ENCODE measurements at regions not wholly inside any gene's neighbourhood (a gene's known extent, or its start where the extent isn't known, plus 50 kb on each side); places are given as distances from the start of the nearest gene placed in this dataset.

DNA sequence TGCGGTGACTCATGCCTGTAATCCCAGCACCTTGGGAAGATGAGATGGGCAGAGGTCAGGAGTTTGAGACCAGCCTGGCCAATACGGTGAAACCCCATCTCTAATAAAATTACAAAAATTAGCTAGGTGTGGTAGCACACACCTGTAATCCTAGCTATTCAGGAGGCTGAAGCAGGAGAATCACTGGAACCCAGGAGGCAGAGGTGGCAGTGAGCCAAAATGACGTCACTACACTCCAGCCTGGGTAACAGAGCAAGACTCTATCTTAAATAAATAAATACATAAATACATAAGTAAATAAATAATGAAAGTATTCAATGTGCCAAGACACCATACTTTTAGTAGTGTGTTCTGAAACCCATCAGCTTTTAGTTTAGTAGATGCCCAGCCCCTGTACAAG is 308.1 kb upstream of the FLRT2 start:
- DNase-seq (ENCODE audit: low read depth in 4 of 4, low spot score in 3 of 4), result no peak

DNA sequence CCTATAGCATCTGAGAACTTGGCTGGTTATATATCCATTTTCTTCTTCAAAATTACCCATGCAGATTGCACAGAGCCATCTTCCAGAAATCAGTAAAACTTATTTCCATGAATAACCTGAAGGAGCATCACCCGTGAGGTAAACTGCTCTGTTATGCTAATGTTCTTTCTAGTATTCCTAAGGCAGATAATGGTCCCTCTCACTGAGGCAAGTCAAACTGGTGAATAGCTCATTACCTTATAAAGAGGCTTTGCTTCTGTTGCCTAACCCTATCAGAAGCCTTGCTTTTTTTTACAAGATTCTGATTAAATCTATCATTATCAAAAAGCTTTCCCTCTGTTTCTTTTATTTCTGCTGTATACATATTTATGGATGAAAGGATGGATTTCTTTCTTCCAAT is 307.6 kb upstream of the FLRT2 start:
- no peak for DNase-seq (ENCODE audit: low read depth in 4 of 4, low spot score in 3 of 4)

DNA sequence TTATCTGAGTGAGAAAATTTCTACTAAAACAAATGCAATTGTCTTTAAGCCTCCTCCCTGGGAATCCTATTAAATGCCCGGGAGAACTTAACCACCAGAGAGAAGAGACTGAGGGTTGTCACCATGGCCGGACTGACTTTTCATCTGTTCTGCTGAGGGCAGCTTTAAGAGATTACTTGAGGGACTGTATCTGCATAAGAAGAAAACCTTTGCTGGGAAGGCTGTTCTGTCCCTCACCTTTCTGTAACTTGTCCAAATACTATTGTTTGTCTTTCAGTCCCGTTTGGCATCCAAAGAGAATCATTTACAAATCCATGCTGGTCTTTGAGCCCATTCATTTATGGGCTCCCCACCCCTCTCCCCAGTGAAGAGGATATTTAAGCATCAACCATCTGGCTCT is 306.3 kb upstream of the FLRT2 start:
- DNase-seq (ENCODE audit: low read depth in 4 of 4, low spot score in 3 of 4), result no peak

DNA sequence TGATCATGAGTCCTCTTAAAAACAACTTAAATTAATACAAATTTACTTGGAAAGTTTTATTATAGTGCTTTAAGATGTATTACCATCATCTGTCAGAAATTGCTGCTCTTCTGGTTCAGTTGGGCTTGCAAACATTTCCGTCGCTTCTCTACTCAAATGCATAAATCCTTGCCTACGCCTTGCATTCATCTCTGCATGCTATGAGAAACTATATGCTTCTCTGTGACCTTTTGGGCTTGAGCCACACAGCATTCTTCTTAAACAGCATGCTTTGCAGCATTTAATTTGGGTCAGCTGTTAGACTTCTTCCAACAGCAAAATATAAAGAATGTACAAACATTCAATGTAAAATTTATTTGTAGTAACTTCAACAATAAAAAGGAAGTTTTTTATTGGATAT is 305.7 kb upstream of the FLRT2 start:
- no peak for DNase-seq (ENCODE audit: low read depth in 4 of 4, low spot score in 3 of 4)

DNA sequence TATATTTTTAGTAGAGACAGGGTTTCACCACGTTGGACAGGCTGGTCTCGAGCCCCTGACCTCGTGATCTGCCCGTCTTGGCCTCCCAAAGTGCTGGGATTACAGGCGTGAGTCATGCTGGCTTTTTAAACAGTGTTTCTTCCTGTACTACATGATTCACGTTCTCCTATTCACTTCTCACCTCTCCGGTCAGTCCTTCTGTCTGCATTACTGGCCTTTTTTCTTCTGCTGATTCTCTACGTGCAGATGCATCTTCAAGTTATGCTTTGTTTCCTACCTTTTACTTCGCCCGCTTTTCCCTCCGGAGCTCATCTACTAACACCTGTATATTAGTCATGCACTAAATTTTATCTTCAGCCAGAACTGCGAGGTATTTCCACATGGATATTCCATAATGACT is 296.2 kb upstream of the FLRT2 start:
- no peak for DNase-seq (ENCODE audit: low read depth in 4 of 4, low spot score in 3 of 4)

DNA sequence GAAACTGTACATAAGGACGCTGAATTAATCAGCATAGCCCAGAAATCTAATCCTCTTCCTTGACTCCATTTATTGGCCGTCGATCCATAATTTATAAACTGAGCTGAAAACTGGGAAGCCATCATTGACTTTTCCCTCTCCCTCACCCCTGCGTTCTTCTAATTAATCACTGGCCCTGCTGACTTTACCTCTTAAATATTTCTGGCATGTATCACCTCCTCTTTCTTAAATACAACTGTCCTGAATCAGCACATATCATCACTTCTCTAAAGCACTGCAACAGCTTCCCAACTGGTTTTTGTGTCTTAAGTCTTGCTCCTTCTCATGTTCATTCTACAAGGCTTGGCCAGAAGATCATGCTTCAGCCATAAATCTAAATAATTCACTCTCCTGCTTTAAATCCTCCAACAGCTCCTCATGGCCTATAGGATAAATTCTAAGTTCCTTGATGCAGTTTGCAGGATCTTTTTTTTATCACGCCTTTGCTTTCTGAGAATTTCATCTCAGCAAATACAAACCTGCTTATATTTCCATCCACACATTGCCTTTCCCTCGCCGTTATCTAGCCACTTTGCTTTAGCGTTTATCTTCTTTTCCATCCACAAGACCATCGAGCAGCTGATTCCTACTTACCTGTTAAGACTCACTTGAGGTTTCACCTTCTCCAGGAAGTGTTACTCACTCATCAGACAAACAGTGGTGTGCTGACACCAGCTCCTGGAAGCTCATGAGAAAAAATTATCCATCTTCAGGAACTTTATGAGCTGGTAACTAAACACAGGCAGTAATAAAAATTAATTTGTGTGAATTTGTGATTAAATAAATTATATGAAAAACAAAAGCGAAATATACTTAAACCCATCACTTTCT is 295.6 kb upstream of the FLRT2 start:
- no peak for DNase-seq (ENCODE audit: low read depth in 4 of 4, low spot score in 3 of 4)

DNA sequence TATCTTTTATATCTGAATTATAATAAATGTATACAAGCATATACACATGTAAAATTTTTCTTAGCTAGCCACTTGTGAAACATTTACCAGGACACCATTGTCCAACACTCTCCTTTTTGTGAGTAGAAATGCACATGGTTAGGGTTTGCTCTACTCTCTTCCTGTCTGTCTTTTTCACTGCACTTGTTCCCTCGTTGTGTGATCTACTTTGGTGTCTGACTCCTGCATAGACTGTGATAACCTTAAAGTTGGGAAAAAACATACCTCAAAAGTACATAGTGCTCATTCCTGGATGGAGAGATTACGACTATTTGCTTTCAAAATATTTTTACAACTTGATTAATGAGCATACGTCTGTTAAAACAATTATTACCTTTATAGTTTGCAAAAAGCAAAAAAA is 294.1 kb upstream of the FLRT2 start:
- DNase-seq (ENCODE audit: low read depth in 4 of 4, low spot score in 3 of 4), result no peak

DNA sequence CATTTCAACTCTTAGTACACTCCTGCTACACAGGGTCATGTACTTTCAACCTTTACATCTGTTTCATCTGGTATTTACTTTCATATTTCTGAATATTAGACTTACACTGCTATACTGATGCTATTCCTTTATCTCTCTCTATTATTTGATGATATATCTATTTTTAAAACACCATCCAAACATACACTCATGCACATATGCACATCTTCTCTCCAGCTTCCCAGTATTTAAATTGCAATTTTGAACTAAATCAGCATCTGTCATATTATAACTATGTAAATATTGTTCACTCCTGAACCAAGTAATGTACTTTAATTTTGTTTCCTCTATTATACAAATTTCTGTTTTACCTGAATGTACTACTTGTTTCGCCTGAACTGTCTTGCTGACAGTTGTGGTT is 293.6 kb upstream of the FLRT2 start:
- no peak for DNase-seq (ENCODE audit: low read depth in 4 of 4, low spot score in 3 of 4)

DNA sequence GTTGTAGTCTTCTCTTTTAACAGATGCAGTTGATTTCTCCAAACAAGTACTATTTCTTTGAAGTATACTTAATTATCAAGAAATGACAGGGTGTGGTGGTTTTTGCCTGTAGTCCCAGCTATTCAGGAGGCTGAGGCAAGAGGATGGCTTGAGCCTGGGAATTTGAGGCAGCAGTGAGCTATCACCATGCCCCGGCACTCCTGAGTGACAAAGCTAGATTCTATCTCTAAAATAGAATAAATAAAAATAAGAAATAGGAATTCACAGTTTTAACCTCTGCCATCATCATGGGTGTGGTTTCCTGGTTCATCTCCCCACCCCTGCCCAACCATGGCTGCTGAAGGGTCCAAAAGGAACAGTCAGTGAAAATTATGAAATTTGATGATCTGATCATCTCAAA is 290.2 kb upstream of the FLRT2 start:
- DNase-seq (ENCODE audit: low read depth in 4 of 4, low spot score in 3 of 4), result no peak

DNA sequence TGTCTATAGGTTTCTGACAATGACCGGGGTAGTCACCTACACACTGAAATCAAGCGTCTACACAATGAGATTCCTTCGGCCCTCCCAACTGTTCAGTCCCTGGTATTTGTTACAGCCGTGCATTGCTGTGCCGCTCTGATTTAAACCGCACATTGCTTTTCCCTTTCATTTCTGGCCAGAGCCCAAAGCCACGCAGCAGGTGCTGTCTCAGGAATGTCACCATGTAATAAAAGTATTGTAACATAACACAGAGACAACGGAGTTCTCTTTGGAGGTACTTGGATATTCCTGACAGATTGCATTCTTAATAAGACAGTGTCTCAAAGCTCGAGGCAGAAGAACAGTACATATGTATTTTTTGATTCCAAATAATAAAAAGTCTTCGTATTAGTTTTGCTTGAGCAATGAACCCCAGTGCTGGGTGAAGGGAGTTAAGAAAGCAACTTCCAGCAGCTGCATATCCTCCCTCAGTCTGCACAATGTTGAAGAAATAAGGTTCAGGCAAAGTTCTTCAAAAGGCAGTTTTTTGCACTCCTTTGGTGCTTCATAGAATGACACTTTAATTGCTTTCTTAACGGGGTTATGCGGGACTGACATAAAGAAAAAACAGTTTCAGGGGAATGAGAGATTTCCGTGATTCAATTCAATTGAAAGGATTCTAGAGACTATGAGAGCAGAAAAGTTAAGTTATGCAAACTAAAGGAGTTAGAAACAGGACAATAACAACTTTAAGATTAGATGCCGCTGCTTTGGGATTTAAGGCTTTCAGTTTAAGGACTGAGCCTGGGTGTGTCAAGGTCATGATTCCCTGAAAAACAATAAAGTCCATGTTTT is 288.7 kb upstream of the FLRT2 start:
- DNase-seq (ENCODE audit: low read depth in 4 of 4, low spot score in 3 of 4), result no peak

DNA sequence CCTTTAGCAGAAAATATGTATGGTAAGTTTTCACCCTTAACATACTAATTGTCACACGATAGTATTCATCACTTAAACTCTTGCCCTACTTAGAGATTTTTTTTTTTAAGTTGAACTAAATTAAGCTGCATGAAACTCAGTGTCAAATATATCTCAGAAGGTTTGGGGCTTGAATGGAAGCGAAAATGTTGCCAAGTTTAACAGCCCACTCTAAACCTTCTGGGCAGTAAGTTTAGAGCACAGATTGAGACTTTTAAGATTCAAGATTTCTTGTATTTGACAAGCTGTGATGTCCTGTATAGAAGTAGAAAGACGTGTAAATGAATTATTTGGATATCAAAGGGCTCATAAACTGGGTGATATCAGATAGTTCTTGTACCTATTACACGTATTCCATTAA is 287.3 kb upstream of the FLRT2 start:
- no peak for DNase-seq (ENCODE audit: low read depth in 4 of 4, low spot score in 3 of 4)

DNA sequence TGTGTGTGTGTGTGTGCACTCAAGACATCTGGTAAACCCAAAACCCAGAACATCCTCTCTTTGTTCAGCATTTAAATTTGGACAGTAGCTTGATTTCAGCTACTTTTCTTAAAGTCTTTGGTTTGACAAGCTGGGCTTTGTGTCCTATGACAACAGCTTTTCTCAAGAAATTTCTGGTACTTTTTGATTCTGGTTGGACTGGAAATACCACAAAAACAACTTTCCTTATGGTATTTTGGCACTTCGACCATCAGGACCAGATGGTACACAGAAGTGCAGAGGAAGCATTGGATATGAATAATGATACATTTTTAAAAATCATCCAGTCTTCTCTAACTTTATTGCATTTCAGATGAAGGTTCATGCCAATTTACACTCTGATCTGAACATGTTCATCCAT is 286.6 kb upstream of the FLRT2 start:
- DNase-seq (ENCODE audit: low read depth in 4 of 4, low spot score in 3 of 4), result no peak

DNA sequence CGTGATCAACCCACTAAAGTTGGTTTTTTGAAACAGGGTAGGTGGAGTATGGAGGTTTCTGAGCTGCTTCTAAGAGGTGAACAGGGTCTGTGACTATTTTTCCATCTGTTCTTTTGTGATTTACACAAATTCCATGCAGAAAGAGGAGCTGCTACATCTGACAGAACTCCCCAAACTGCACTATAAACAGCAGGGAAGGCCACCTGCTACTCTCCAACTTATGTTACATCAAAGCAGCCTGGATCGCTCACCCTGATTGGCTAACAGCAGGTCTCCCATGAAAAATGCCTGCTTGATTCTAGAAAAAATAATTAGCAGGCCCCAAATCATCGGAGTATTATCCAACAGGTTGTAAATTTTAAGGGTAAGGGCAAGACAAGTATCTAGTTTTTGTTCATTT is 282.9 kb upstream of the FLRT2 start:
- DNase-seq (ENCODE audit: low read depth in 4 of 4, low spot score in 3 of 4), result no peak

DNA sequence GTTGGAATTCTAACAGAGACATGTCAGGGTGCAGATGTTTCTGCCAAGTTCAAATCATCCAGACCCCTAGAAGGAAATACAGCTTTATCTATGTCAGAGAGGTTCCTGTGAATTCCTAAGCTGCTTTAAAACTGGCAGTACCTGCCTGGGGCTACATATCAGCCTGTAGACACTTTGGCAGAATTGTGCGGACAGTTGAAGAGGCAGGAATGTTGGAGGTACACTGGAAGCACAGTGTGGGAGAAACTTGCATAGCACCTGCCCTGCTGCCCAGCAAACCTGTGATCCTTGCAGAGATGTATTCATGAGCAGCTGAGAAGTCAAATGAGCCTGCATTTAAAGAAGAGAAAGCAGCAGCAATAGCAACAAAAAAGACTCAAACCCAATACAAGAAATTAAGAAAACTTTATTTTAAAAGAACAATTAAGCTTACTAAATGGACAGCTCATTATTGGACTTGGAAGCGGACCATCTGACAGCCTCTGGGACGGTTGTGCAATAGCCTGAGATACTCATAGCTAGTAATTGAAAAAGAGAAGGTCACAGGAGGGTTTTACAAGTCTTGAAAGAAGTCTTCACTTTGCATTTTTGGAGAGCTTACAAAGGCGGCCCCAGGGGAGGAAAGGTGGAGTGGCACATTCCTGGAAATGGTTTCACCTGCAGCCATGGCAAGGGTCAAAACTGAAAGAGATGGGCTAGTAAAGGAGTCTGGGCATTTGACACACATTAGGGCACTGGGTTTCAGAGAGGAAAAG is 280.9 kb upstream of the FLRT2 start:
- DNase-seq (ENCODE audit: low read depth in 4 of 4, low spot score in 3 of 4), result no peak

DNA sequence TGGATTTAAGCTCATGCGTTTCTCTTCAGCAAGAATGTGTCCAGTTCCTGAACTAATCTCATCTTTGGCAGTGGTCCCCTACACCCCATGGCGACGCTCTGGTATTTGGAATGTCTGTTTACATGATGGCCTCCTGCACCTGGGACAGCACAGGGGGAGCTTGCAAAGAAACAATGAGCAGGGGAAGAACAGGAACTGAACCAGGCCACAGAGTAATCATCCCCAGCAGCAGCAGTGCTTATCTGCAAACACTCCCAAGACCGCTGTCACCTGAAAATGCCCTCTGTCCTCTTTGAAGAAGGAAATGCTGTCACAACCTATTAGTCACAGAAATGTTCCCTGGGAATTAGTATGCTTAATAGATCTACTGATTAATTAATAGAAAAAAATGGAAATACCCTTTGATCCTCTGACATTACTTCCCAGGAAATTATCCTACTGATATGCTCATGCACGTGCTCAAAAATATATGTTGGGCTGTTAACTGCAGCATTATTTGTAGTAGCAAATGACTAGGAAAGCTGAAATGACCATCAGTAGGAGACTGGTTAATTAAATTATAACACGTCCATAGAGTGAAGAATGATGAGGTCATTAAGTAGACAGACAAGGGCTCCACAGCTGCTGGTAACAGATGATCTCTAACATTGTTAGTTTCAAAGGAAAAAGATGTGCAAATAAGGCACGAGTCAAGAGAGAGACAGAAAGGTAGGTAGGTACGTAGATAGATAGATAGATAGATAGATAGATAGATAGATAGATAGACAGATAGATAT is 279.3 kb upstream of the FLRT2 start:
- DNase-seq (ENCODE audit: low read depth in 4 of 4, low spot score in 3 of 4), result no peak

DNA sequence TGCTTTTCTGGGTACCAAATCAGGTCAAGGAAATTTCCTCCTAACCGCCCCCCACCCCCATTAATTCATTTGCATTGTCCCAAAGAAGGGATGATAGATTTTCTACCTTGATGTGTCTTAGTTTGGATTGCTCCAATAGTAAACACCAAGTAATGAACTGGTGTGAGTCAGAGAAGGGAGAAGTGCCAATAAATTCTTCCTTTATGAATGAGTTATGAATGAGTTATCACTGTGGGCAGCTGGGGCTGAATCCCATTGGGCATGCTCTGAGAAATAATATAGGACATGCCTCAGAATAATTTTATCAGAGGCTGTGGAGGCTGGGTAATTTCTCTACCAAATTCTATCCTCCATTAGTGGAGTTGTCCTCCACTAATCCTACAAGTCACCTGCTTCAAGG is 277.9 kb upstream of the FLRT2 start:
- DNase-seq (ENCODE audit: low read depth in 4 of 4, low spot score in 3 of 4), result no peak

DNA sequence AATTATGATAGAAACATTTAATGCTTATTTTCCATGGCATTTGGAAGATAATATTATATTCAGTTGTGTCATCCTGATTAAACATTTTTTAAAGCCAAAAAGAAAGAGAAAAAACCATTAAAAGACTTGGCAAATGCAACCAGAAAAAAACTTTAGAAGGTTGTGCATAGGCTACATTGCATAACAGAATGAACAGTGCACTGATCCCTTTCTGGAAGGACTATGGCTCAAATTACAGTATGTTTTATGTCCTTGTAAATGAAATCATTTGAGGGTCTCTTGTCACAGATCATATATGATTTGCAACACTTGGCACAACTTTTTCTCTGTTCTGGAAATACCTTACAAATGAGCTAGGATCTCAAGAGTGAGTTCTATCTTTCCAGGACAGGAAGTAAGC is 275.2 kb upstream of the FLRT2 start:
- no peak for DNase-seq (ENCODE audit: low read depth in 4 of 4, low spot score in 3 of 4)

DNA sequence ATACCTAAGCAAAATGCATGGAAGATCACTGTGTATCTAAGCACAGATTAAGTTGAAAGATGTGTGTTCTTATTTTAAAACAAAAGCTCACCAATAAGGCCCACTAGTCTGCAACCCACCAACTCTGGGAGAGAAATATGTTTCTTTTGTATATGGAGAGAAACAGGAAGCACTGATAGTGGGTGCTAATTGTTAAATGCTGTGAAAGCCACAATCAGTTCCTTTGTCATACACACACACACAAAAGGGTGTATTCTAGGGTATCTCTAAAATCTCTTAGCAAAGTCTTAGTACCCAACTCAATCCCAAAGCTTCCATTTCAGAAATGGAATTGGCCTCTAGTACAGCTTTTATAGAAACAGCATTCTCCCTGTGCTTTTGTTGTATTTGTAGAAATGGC is 272.7 kb upstream of the FLRT2 start:
- no peak for DNase-seq (ENCODE audit: low read depth in 4 of 4, low spot score in 3 of 4)

DNA sequence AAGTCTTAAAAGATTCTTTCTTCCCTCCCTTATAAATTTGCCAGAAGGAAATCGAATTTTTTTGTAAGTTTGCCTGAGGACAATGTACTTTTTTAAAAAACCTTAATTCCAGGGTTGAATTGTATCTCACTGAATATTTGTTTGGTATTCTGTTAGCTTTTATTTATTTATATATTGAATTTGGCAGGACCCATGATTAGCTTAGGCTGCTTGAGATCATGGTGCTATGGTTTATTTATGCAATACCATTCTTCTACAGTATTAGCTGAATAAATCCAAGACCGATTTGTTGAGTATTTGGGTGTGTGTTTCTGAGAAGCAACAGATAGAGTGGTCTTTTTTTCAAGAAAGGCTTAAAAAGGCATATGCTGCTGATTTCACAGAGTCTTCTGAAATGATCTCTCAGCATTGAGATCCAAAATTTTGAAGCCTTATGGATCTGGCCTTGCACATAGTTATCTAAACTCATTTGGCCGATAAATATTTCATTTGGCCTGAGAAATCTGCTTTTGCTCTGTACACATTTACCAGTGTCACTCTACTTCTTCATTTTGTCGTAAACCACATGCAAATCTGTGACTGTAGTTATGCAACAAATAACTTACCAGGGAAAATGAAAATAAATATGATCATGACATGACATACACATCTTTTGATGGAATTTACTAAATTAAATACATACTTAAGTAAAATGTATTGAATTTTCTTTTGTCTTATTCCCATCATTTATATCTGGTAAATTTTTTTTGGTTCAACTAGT is 265.8 kb upstream of the FLRT2 start:
- no peak for DNase-seq (ENCODE audit: low read depth in 4 of 4, low spot score in 3 of 4)

DNA sequence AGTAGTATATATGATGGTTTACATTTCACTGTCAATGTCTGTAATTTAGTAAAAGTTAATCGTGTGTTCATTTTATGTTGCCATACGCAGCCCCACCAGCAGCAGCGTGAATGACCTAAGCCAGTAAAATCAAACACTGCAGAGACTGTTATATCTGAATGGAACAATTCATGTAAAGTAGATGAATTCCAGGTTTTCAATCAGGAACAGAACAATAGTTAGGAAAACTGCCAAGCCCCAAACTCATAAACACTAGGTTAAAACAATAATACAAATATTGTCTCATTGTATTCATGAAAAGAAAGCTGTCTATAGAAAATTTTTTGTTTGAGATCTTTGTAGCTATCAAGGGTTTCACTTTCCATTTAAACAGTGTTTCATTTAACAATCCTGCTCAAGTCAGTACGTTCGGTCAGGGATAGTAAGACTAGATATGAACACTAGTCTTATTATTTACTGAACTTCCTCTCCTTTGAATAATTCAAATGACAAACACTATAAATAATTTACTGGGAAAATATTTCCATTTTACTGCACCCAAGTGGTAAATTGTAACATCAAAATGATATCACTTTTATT is 256.8 kb upstream of the FLRT2 start:
- no peak for DNase-seq (ENCODE audit: low read depth in 4 of 4, low spot score in 3 of 4)
